HepG2 (cell line): ENCODE measurements at regions not wholly inside any gene's neighbourhood (a gene's known extent, or its start where the extent isn't known, plus 50 kb on each side); places are given as distances from the start of the nearest gene placed in this dataset.

ENCODE experiments used
- ATAC-seq: fragments of 200-7000 bp; cut with Tn5 transposase; 3 replicates; pipeline ENCODE4 v1.9.1; 2020; ENCODE audit warnings: mild to moderate bottlenecking, moderate library complexity
- BruUV-seq: library from RNA; stranded (reverse); fragments of 400-500 nt; replicated peaks from 2 replicates; lab custom pipeline; 2021; lab: Mats Ljungman, UMichigan
- CTCF ChIA-PET: fragments of 300-600 bp; formaldehyde crosslinking; extraction: SDS; loops from one replicate; lab custom pipeline; 2021; ENCODE audit warnings: low total read pairs, inconsistent platforms, low intra/inter-chr PET ratio; lab: Yijun Ruan, JAX
- POLR2A ChIA-PET: fragments of 350-600 bp; sonication (Branson Sonifier 250); formaldehyde crosslinking; loops from one replicate; lab custom pipeline; 2020; ENCODE audit warnings: antibody characterized with exemption, inconsistent platforms; lab: Yijun Ruan, JAX
- DNase-seq: peaks from one replicate; pipeline ENCODE4 v3.0.0-alpha.2; 2015; ENCODE audit warnings: low spot score
- FAIRE-seq: peaks from 3 replicates; lab custom pipeline; 2011; peaks lifted over from hg19 to GRCh38; lab: Jason Lieb, UNC
- H2AFZ ChIP-seq: one replicate; pipeline ENCODE4 v1.6.1; 2011; ENCODE audit warnings: low read length, inconsistent platforms
- H3K27ac ChIP-seq: fragments of 300-600 bp; 3 replicates; pipeline ENCODE4 v1.8.0; 2011; ENCODE audit warnings: mixed run types, mild to moderate bottlenecking, mixed read lengths, low read length, inconsistent platforms; ENCODE audit not compliant: insufficient read depth; ENCODE audit errors: extremely low read length
- H3K27me3 ChIP-seq, 2 experiments: fragments of 200-600 bp in 1 of 2; 2 replicates in 1 of 2; 3 replicates in 1 of 2; pipeline versions ENCODE4 v1.6.0 to v1.8.0; 2011; ENCODE audit warnings: low read length in 2 of 2, mild to moderate bottlenecking in 2 of 2, moderate library complexity in 2 of 2, inconsistent platforms in 1 of 2; ENCODE audit not compliant: insufficient read depth in 2 of 2, control insufficient read depth in 1 of 2
- H3K36me3 ChIP-seq, 2 experiments: fragments of 200-600 bp in 1 of 2; replicated peaks in 1 of 2; 2 replicates in 1 of 2; 3 replicates in 1 of 2; pipeline versions ENCODE4 v1.5.1 to v1.8.0; 2011; ENCODE audit warnings: low read length in 2 of 2, inconsistent platforms in 1 of 2; ENCODE audit not compliant: insufficient read depth in 2 of 2, control insufficient read depth in 1 of 2
- H3K4me1 ChIP-seq: 2 replicates; pipeline ENCODE4 v1.5.1; 2012; ENCODE audit warnings: low read length, inconsistent platforms; ENCODE audit not compliant: insufficient read depth
- H3K4me2 ChIP-seq: 2 replicates; pipeline ENCODE4 v1.6.0; 2011; ENCODE audit warnings: low read depth, low read length, inconsistent platforms
- H3K4me3 ChIP-seq, 3 experiments: fragments of 200-600 bp in 1 of 3; sonication (generic), shearing (Covaris generic) in 1 of 3; replicated peaks in 1 of 3; 2 replicates each; pipeline ENCODE4 v1.5.1; 2011 to 2016; ENCODE audit warnings: low read length in 3 of 3, inconsistent platforms in 2 of 3, low read depth in 2 of 3, mild to moderate bottlenecking in 2 of 3, control low read depth in 1 of 3, mixed read lengths in 1 of 3; ENCODE audit not compliant: insufficient read depth in 1 of 3
- H3K79me2 ChIP-seq: one replicate; pipeline ENCODE4 v1.6.1; 2011; ENCODE audit warnings: low read length, inconsistent platforms; ENCODE audit not compliant: insufficient read depth
- H3K9ac ChIP-seq: 2 replicates; pipeline ENCODE4 v1.6.0; 2011; ENCODE audit warnings: mild to moderate bottlenecking, low read depth, low read length, inconsistent platforms; ENCODE audit not compliant: insufficient read depth
- H3K9me3 ChIP-seq: 2 replicates; pipeline ENCODE4 v1.5.1; 2012; ENCODE audit warnings: mild to moderate bottlenecking, low read length
- H4K20me1 ChIP-seq: 2 replicates; pipeline ENCODE4 v1.6.0; 2011; ENCODE audit warnings: inconsistent platforms, mild to moderate bottlenecking, low read length, moderate library complexity; ENCODE audit not compliant: insufficient read depth
- AKAP8 ChIP-seq: sonication (generic); formaldehyde crosslinking; IDR thresholded peaks from 2 replicates; pipeline ENCODE4 v1.5.1; 2020; ENCODE audit warnings: mild to moderate bottlenecking, missing genetic modification reagents
- ARHGAP35 ChIP-seq: sonication (generic); formaldehyde crosslinking; IDR thresholded peaks from 2 replicates; pipeline ENCODE4 v1.9.0; 2022; ENCODE audit warnings: mild to moderate bottlenecking, inconsistent platforms, moderate library complexity, missing genetic modification reagents, borderline replicate concordance
- BCL6 ChIP-seq: IDR thresholded peaks from 2 replicates; pipeline ENCODE4 v1.6.1; 2016; ENCODE audit warnings: missing genetic modification reagents, missing compliant biosample characterization
- CAMTA2 ChIP-seq: sonication (generic); formaldehyde crosslinking; IDR thresholded peaks from 2 replicates; pipeline ENCODE4 v1.4.0; 2020; ENCODE audit warnings: mild to moderate bottlenecking, missing genetic modification reagents, borderline replicate concordance
- FOSL2 ChIP-seq: sonication (generic); formaldehyde crosslinking; IDR thresholded peaks from 2 replicates; pipeline ENCODE4 v1.4.0; 2020; ENCODE audit warnings: missing genetic modification reagents
- MXD4 ChIP-seq: IDR thresholded peaks from 2 replicates; pipeline ENCODE4 v1.6.1; 2016; ENCODE audit warnings: mild to moderate bottlenecking, missing biosample characterization, missing genetic modification reagents
- PHF21A ChIP-seq: sonication (generic); formaldehyde crosslinking; IDR thresholded peaks from 2 replicates; pipeline ENCODE4 v1.5.0; 2020; ENCODE audit warnings: mild to moderate bottlenecking, missing genetic modification reagents
- SP140L ChIP-seq: sonication (generic); formaldehyde crosslinking; IDR thresholded peaks from 2 replicates; pipeline ENCODE4 v1.4.0; 2020; ENCODE audit warnings: missing genetic modification reagents, borderline replicate concordance
- ZBTB42 ChIP-seq: sonication (generic); formaldehyde crosslinking; IDR thresholded peaks from 2 replicates; pipeline ENCODE4 v1.5.0; 2020; ENCODE audit warnings: mild to moderate bottlenecking, missing genetic modification reagents
- ZBTB8A ChIP-seq: sonication (generic); formaldehyde crosslinking; IDR thresholded peaks from 2 replicates; pipeline ENCODE4 v1.4.0; 2020; ENCODE audit warnings: mild to moderate bottlenecking, low read depth, missing genetic modification reagents, borderline replicate concordance
- ZNF296 ChIP-seq: sonication (generic); formaldehyde crosslinking; conservative IDR thresholded peaks from 2 replicates; pipeline ENCODE4 v1.5.0; 2020; ENCODE audit warnings: mild to moderate bottlenecking, missing genetic modification reagents
- ZNF780A ChIP-seq: sonication (generic); formaldehyde crosslinking; IDR thresholded peaks from 2 replicates; pipeline ENCODE4 v1.8.0; 2022; ENCODE audit warnings: mild to moderate bottlenecking, missing genetic modification reagents, moderate library complexity
- ZSCAN31 ChIP-seq: sonication (generic); formaldehyde crosslinking; IDR thresholded peaks from 2 replicates; pipeline ENCODE4 v1.5.0; 2020; ENCODE audit warnings: low read depth, mild to moderate bottlenecking, missing genetic modification reagents
- WGBS: methylation state at CpG from one replicate; pipeline ENCODE4 v1.1.6; 2017; ENCODE audit warnings: low lambda C conversion rate; 5-methylcytosine and 5-hydroxymethylcytosine counted together
- in situ Hi-C: cut with HindIII; loops from 2 replicates; pipeline ENCODE4 v1.10.0; 2017; ENCODE audit warnings: low pct_unique_long_range_greater_than_20kb; ENCODE audit not compliant: extremely low pct_ligation_motif_present
- intact Hi-C: fragments of 100-400 bp; cut with micrococcal nuclease; formaldehyde crosslinking; loops from one replicate; pipeline ENCODE4 v1.10.0; 2022; ENCODE audit not compliant: unreplicated experiment
- TF ChIP-seq, protein P1 (sequence below): sonication (generic); formaldehyde crosslinking; IDR thresholded peaks from 2 replicates; pipeline ENCODE4 v1.5.0; 2020; ENCODE audit warnings: mild to moderate bottlenecking, missing genetic modification reagents, moderate library complexity

DNA sequence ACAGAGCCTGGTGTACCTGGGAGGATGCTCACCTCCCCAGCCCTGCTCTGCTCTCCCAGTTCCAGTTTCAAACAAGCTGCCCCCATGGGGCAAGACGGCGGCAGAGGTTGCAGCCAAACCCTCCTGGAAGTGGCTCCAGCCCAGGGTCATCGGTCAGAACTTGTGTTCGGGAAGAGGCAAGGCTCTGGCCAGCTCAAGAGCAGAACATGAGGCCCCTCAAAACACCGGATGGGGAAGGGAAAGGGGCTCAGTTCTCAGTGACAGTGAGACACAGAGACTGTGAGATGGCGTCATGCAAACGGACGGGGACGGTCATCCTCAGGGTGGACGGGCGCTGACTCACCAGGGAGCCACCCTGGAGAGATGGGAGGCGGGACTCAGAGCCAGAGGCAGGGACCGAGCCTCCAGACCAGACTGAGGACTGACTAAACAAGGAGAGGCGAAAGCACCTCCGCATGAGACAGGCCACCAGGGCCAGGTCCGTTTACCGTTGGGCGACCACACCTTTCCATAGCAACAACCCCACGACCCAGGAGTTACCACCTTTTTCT is 63.9 kb upstream of the GALNT9 start:
- POLR2A ChIA-PET = no interaction called here

DNA sequence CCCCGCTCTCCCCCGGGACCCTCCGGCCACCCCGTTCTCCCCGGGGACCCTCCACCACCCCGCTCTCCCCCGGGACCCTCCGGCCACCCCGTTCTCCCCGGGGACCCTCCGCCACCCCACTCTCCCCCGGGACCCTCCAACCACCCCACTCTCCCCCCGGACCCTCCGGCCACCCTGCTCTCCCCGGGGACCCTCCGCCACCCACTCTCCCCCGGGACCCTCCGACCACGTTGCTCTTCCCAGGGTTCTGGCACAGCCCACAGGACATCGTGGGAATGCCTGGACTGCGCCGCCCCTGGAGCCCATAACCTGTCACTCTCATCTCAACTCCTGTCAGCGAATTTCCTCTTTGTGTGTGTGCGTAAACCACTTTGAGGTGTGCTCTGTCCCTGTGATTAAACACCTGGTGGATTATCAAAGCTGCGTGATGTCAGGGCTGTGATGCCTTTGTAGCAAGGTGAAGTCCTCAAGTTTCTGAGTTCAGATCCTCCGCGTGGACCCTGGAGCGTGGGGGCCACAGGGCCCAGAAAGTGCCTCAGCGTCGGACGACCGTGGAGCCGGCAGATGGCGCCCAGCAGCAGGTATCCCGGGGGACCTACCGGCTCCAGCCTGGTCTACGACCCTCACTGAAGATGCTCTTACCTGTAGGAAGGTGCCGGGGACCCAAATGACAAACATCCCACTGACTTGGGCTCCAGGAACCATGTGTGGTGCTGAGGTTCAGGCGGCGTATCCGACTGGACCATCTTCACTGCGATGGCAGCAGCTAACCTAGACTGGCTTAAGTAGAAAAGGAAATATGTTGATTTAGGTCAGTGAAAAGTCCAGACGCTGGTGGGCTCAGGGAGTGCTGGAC is 63.2 kb upstream of the GALNT9 start:
- no TSS peak for BruUV-seq
- Histone ChIP-seq H3K4me1 (no peaks in the 10 kb centered on the region), H3K4me3 (no peak overlapping the region), H4K20me1 (peaks cover 5% of the 10 kb centered on the region; the same call in 1 of the 2 replicates), H3K27me3 (peaks cover 21 to 83% of the 10 kb centered on the region in 2 experiments), H2AFZ (no peak overlapping the region), H3K79me2 (no peaks in the 10 kb centered on the region), H3K36me3 (no peaks in the 10 kb centered on the region), H3K9ac (no peak overlapping the region), H3K27ac (no peak overlapping the region), H3K4me2 (no peak overlapping the region), H3K9me3 (no peaks in the 10 kb centered on the region)
- intact Hi-C loops = no loop called here
- ChIA-PET CTCF (no interaction called here), POLR2A (no interaction called here)
- in situ Hi-C loops = no loop called here
- TF ChIP-seq MXD4 (CRISPR knock-in tag) (no peak), ZBTB8A (CRISPR knock-in tag) (no peak), AKAP8 (CRISPR knock-in tag) (no peak), PHF21A (CRISPR knock-in tag) (no peak), ZSCAN31 (CRISPR knock-in tag) (no peak)
- TF ChIP-seq, protein P1, sequence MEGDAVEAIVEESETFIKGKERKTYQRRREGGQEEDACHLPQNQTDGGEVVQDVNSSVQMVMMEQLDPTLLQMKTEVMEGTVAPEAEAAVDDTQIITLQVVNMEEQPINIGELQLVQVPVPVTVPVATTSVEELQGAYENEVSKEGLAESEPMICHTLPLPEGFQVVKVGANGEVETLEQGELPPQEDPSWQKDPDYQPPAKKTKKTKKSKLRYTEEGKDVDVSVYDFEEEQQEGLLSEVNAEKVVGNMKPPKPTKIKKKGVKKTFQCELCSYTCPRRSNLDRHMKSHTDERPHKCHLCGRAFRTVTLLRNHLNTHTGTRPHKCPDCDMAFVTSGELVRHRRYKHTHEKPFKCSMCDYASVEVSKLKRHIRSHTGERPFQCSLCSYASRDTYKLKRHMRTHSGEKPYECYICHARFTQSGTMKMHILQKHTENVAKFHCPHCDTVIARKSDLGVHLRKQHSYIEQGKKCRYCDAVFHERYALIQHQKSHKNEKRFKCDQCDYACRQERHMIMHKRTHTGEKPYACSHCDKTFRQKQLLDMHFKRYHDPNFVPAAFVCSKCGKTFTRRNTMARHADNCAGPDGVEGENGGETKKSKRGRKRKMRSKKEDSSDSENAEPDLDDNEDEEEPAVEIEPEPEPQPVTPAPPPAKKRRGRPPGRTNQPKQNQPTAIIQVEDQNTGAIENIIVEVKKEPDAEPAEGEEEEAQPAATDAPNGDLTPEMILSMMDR (CRISPR knock-in tag) = peak; percentile 42
- DNase-seq (no peak), ATAC-seq (peak; percentile 17), FAIRE-seq (no peak)
- WGBS = 48% methylated on average over 35 of the region's 43 CpGs

More for the DNA sequence above, 63.9 kb upstream of the GALNT9 start:
- Histone ChIP-seq H3K4me2 (peak overlapping the region; percentile 11; the same call in 1 of the 2 replicates), H3K4me1 (no peaks in the 10 kb centered on the region), H2AFZ (no peak overlapping the region), H3K27ac (no peak overlapping the region), H4K20me1 (peaks cover 5% of the 10 kb centered on the region; the same call in 1 of the 2 replicates), H3K79me2 (no peaks in the 10 kb centered on the region), H3K36me3 (no peaks in the 10 kb centered on the region), H3K9ac (no peak overlapping the region), H3K4me3 (no peak overlapping the region), H3K27me3 (peaks cover 26 to 86% of the 10 kb centered on the region in 2 experiments), H3K9me3 (no peaks in the 10 kb centered on the region)
- no peak for TF ChIP-seq ZNF296 (CRISPR knock-in tag)
- TF ChIP-seq ZNF780A (CRISPR knock-in tag) = no peak
- TF ChIP-seq ARHGAP35 = no peak
- no peak for TF ChIP-seq CAMTA2
- peak; percentile 72 for TF ChIP-seq FOSL2
- no peak for TF ChIP-seq ZBTB42
- no peak for TF ChIP-seq SP140L (CRISPR knock-in tag)
- no peak for TF ChIP-seq BCL6 (CRISPR knock-in tag)
- DNase-seq = peak; percentile 20
- CTCF ChIA-PET = no interaction called here
- FAIRE-seq = no peak
- in situ Hi-C loops = no loop called here
- intact Hi-C loops = no loop called here
- peak; percentile 73 for ATAC-seq
- 8% methylated on average over 6 of the region's 19 CpGs for WGBS
- no TSS peak for BruUV-seq
